Stimulated activated CD8-positive, alpha-beta memory T cell treated with anti-CD3 and anti-CD28 coated beads, Interleukin-4, amount 100 ng/mL, for 24 hours (primary cell): ENCODE measurements at regions not wholly inside any gene's neighbourhood (a gene's known extent, or its start where the extent isn't known, plus 50 kb on each side); places are given as distances from the start of the nearest gene placed in this dataset.
"Not testable (repeated sequence)": the region's sequence is repeated elsewhere in the genome, so short reads cannot be mapped to it uniquely, and the experiment has no call there.

Experiments used
- DNase-seq: peaks from one replicate; pipeline ENCODE4 v3.0.0-alpha.2; 2020; ENCODE audit warnings: low read depth

- no peak for DNase-seq
These were observed 367.8 kb upstream of the ID2 start for GRCh38 chr2:8314063-8314462.

- DNase-seq, result no peak
These were observed 366.2 kb upstream of the ID2 start for GRCh38 chr2:8315531-8316165.

- no peak for DNase-seq
These were observed 365.5 kb upstream of the ID2 start for GRCh38 chr2:8316356-8316755.

GRCh38 chr2:8317418-8317817 lies 364.4 kb upstream of the ID2 start:
- no peak for DNase-seq

GRCh38 chr2:8319219-8319618 lies 362.6 kb upstream of the ID2 start:
- DNase-seq, result no peak

GRCh38 chr2:8320311-8321066 lies 361.4 kb upstream of the ID2 start:
- no peak for DNase-seq

GRCh38 chr2:8322634-8323033 lies 359.2 kb upstream of the ID2 start:
- no peak for DNase-seq

GRCh38 chr2:8324164-8324856 lies 357.5 kb upstream of the ID2 start:
- no peak for DNase-seq

GRCh38 chr2:8324901-8325300 lies 357.0 kb upstream of the ID2 start:
- no peak for DNase-seq

- DNase-seq, result no peak
These were observed 354.3 kb upstream of the ID2 start for GRCh38 chr2:8327371-8328100.

GRCh38 chr2:8328217-8328616 lies 353.6 kb upstream of the ID2 start:
- DNase-seq, result no peak

- no peak for DNase-seq
These were observed 351.9 kb upstream of the ID2 start for GRCh38 chr2:8329660-8330622.

GRCh38 chr2:8331068-8331467 lies 350.8 kb upstream of the ID2 start:
- DNase-seq, result no peak

GRCh38 chr2:8332646-8333045 lies 349.2 kb upstream of the ID2 start:
- DNase-seq, result no peak

- DNase-seq, result no peak
These were observed 348.6 kb upstream of the ID2 start for GRCh38 chr2:8333177-8333831.

GRCh38 chr2:8333832-8334187 lies 348.0 kb upstream of the ID2 start:
- DNase-seq, result not testable (repeated sequence)

- DNase-seq, result no peak
These were observed 347.0 kb upstream of the ID2 start for GRCh38 chr2:8334866-8335325.

GRCh38 chr2:8335801-8336200 lies 346.1 kb upstream of the ID2 start:
- DNase-seq, result no peak

- DNase-seq, result no peak
These were observed 344.5 kb upstream of the ID2 start for GRCh38 chr2:8337321-8337720.

GRCh38 chr2:8342407-8342806 lies 339.4 kb upstream of the ID2 start:
- no peak for DNase-seq

- DNase-seq, result no peak
These were observed 338.8 kb upstream of the ID2 start for GRCh38 chr2:8343031-8343430.
